ENCODE measurements at regions not wholly inside any gene's neighbourhood (a gene's known extent, or its start where the extent isn't known, plus 50 kb on each side); places are given as distances from the start of the nearest gene placed in this dataset.
"Not testable (repeated sequence)": the region's sequence is repeated elsewhere in the genome, so short reads cannot be mapped to it uniquely, and the experiment has no call there.

GRCh38 chr10:65053831-65054351, 1532.7 kb downstream of the REEP3 start:
- not testable (repeated sequence) for TF ChIP-seq RARB (CRISPR knock-in tag; IDR thresholded peaks at IDR 0.05); ARNTL (CRISPR knock-in tag; IDR thresholded peaks at IDR 0.05; ENCODE audit: borderline replicate concordance, low read depth); CSRNP3 (CRISPR knock-in tag; IDR thresholded peaks at IDR 0.05); GLIS3 (CRISPR knock-in tag; IDR thresholded peaks at IDR 0.05); PATZ1 (CRISPR knock-in tag; IDR thresholded peaks at IDR 0.05; ENCODE audit: borderline replicate concordance); ZC3H10 (CRISPR knock-in tag; IDR thresholded peaks at IDR 0.05); ZFP30 (CRISPR knock-in tag; IDR thresholded peaks at IDR 0.05); OSR1 (CRISPR knock-in tag; IDR thresholded peaks at IDR 0.05)
